OCI-LY1 (cell line): ENCODE measurements at regions not wholly inside any gene's neighbourhood (a gene's known extent, or its start where the extent isn't known, plus 50 kb on each side); places are given as distances from the start of the nearest gene placed in this dataset.

Experiments
- EZH2 ChIP-seq: fragments of 200-600 bp; sonication (generic), shearing (Covaris generic); IDR thresholded peaks from 2 replicates; pipeline ENCODE4 v1.8.0; 2017; ENCODE audit warnings: borderline replicate concordance, mixed run types, mild to moderate bottlenecking, antibody characterized with exemption, low read length, moderate library complexity, mixed read lengths
- TF ChIP-seq, protein P1 (sequence below): fragments of 200-600 bp; sonication (generic), shearing (Covaris generic); IDR thresholded peaks from 2 replicates; pipeline ENCODE4 v1.5.1; 2017; ENCODE audit warnings: mild to moderate bottlenecking, antibody characterized with exemption, low read length, moderate library complexity, mixed read lengths

GRCh38 chr4:18859468-18859867, 837.9 kb upstream of the LCORL start:
- TF ChIP-seq, protein P1, sequence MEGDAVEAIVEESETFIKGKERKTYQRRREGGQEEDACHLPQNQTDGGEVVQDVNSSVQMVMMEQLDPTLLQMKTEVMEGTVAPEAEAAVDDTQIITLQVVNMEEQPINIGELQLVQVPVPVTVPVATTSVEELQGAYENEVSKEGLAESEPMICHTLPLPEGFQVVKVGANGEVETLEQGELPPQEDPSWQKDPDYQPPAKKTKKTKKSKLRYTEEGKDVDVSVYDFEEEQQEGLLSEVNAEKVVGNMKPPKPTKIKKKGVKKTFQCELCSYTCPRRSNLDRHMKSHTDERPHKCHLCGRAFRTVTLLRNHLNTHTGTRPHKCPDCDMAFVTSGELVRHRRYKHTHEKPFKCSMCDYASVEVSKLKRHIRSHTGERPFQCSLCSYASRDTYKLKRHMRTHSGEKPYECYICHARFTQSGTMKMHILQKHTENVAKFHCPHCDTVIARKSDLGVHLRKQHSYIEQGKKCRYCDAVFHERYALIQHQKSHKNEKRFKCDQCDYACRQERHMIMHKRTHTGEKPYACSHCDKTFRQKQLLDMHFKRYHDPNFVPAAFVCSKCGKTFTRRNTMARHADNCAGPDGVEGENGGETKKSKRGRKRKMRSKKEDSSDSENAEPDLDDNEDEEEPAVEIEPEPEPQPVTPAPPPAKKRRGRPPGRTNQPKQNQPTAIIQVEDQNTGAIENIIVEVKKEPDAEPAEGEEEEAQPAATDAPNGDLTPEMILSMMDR: no peak
- no peak for TF ChIP-seq EZH2
